Activated CD4-positive, CD25-positive, alpha-beta regulatory T cell treated with anti-CD3 and anti-CD28 coated beads, Interleukin-2, amount 50 U/mL, for 16 hours (primary cell): ENCODE measurements at regions not wholly inside any gene's neighbourhood (a gene's known extent, or its start where the extent isn't known, plus 50 kb on each side); places are given as distances from the start of the nearest gene placed in this dataset.
"Not testable (repeated sequence)": the region's sequence is repeated elsewhere in the genome, so short reads cannot be mapped to it uniquely, and the experiment has no call there.

Experiments
- DNase-seq: peaks from one replicate; pipeline ENCODE4 v3.0.0-alpha.2; 2020; ENCODE audit warnings: low read depth, low spot score

GRCh38 chr4:81599742-81600380 is 128.2 kb upstream of the RASGEF1B start:
- DNase-seq: no peak

GRCh38 chr4:81595798-81596610 is 124.3 kb upstream of the RASGEF1B start:
- DNase-seq: no peak

- no peak for DNase-seq
These were observed 123.6 kb upstream of the RASGEF1B start for GRCh38 chr4:81595287-81595686.

- DNase-seq: no peak
These were observed 122.9 kb upstream of the RASGEF1B start for GRCh38 chr4:81594490-81595159.

- DNase-seq: no peak
These were observed 121.0 kb upstream of the RASGEF1B start for GRCh38 chr4:81592701-81593100.

GRCh38 chr4:81590596-81590995 is 118.9 kb upstream of the RASGEF1B start:
- DNase-seq: no peak

GRCh38 chr4:81589262-81589661 is 117.6 kb upstream of the RASGEF1B start:
- no peak for DNase-seq

DNA sequence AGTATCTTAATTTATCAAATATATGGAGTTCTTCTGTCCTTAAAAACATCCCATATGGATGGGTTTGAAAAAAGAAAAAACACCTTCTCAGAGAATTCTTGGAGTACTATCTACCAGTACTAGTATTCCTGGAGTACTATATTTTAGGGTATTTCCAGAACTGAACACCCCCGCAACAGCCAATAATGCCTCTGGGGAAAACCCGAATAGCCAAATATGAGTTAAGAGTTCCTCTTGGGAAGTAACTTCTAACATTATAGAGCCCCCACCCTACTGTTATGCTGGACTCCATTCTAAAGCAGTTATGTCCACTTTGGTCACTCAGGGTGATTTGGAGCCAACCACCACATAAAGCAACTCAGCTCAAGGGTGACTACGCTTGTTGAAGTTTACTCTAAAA is 115.0 kb upstream of the RASGEF1B start:
- DNase-seq: no peak

DNA sequence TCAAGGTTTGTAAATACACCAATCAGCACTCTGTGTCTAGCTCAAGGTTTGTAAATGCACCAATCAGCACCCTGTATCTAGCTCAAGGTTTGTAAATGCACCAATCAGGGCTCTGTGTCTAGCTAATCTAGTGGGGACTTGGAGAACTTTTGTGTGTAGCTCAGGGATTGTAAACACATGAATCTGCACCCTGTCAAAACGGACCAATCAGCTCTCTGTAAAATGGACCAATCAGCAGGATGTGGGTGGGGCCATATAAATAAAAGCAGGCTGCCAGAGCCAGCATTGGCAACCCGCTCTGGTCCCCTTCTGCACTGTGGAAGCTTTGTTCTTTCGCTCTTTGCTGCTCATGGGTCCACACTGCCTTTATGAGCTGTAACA is 109.3 kb upstream of the RASGEF1B start:
- not testable (repeated sequence) for DNase-seq

DNA sequence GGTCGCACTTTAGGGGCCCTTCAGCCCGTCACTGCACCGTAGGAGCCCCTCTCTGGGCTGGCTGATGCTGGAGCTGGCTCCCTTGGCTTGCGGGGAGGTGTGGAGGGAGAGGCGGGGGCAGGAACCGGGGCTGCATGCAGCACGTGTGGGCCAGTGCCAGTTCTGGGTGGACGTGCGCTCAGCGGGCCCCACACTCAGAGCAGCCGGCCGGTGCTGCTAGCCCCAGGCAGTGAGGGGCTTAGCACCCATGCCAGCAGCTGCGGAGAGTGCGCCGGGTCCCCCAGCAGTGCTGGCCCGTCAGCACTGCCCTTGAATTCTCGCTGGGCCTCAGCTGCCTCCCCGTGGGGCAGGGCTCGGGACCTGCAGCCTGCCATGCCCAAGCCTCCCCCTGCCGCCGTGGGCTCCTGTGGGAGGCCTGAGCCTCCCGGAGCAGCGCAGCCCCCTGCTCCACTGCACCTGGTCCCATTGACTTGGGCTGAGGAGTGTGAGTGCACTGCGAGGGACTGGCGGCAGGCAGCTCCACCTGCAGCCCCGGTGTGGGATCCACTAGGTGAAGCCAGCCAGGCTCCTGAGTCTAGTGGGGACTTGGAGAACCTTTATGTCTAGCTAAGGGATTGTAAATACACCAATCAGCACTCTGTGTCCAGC is 108.8 kb upstream of the RASGEF1B start:
- no peak for DNase-seq

- DNase-seq: no peak
These were observed 105.7 kb upstream of the RASGEF1B start for GRCh38 chr4:81577392-81577791.

- DNase-seq: no peak
These were observed 103.3 kb upstream of the RASGEF1B start for GRCh38 chr4:81574991-81575390.

DNA sequence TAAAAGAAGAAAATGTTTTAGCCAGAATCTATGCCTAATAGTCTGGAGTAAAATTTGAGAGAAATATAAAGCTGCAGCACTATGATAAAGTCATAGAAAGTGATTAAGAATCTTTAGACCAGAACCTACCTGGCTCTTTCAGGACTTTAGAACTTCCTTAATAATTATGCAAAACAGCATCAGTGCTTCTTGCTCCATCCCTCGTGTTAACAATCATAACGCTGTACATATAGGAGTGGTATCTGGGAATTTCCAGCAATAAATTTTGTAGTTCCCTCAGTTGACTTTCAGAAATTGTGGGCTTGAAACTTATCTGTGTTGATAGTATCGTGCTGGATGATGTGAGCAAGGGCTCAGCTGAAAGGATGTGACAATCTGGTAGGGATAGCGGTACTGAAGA is 102.1 kb upstream of the RASGEF1B start:
- DNase-seq: no peak

DNA sequence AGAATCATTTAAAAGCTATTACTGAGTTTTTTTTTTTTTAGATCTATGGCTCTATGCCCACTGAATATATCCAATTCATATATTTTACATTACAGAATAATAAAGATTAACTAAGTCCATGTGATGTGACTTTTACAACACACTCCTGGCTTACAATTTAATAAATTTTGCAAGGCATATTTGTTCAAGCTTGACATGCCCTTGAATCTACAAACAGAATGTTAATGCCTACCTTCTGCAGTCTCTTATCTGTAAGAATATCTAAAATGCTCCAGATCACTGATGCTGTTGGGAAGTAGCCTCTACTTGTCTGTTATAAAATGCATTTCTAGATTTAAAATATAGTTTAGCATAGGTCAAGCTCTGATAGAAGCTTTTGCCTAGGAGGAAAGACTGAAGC is 100.7 kb upstream of the RASGEF1B start:
- no peak for DNase-seq

DNA sequence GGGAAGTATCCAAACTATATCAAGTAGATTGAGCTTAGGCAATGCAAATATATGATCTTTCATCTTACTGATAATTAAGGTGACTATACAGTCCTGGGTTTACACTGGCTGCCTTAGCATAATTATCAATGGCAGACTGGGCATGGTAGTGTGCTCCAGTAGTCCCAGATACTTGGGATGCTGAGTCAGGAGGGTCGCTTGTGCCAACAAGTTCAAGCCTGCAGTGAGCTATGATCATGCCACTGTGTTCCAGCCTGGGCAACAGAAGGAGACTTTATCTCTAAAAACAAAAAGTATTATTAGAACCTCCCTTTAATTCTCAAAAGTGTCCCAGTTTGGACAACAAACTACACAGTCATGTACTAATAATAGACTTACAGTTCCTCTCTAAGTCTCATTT is 99.4 kb upstream of the RASGEF1B start:
- no peak for DNase-seq

DNA sequence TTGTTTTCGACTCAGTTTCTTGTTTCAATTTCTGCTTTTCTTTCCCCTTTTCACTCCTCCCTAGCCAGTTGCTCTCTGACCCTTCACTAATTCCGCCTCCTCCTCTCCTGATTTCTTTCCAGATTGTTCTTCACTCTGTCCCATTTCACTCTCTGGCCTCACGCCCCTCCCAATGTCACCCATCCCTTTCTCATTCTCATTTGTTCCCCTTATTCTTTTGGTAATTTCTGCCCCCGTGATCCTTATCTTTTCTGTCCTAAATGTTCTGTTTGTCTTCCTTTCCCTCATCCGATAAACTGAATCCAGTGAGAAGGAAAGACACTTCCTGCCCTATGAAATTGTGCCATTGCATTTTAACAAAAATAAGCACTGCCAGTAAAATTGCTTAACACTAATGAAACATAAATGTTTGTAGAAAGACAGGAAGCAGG is 94.5 kb upstream of the RASGEF1B start:
- no peak for DNase-seq

- DNase-seq: no peak
These were observed 93.6 kb upstream of the RASGEF1B start for GRCh38 chr4:81565142-81565870.

- DNase-seq: no peak
These were observed 92.3 kb upstream of the RASGEF1B start for GRCh38 chr4:81564025-81564424.

GRCh38 chr4:81562093-81562492 is 90.4 kb upstream of the RASGEF1B start:
- DNase-seq: no peak

GRCh38 chr4:81557306-81557705 is 85.6 kb upstream of the RASGEF1B start:
- DNase-seq: no peak

GRCh38 chr4:81555489-81555888 is 83.8 kb upstream of the RASGEF1B start:
- DNase-seq: no peak

DNA sequence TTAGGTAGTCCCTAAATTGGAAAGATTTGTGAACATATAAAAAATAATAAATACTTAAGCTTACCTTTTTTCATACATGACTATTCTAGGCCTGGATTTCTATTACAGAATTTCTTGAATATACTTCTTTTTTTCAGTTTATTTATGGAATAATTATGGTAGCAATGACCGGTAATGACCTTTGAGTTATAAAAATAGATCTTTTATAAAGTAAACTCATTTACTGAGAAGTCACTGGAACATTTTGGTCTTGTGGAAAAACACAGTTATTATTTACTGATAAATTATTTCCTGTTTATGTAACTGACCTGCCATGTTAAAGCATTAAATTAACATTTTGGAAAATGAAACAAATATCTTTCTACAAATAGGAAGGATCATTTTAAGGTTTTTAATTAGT is 80.4 kb upstream of the RASGEF1B start:
- DNase-seq: no peak
